GM19324 (cell line): ENCODE measurements at regions not wholly inside any gene's neighbourhood (a gene's known extent, or its start where the extent isn't known, plus 50 kb on each side); places are given as distances from the start of the nearest gene placed in this dataset.

ENCODE experiments used
- ATAC-seq: cut with Tn5 transposase; IDR thresholded peaks from one replicate; pipeline ENCODE4 v1.9.1; 2021; ENCODE audit warnings: mild to moderate bottlenecking, moderate library complexity; ENCODE audit not compliant: unreplicated experiment, low FRiP score

- no peak for ATAC-seq
Measured at GRCh38 chr6:25035512-25036435, 100.0 kb upstream of the RIPOR2 start.

GRCh38 chr6:25036461-25036860, 100.7 kb upstream of the RIPOR2 start:
- no peak for ATAC-seq

GRCh38 chr6:25038300-25038699, 102.5 kb upstream of the RIPOR2 start:
- ATAC-seq = no peak

GRCh38 chr6:25038999-25039398, 103.2 kb upstream of the RIPOR2 start:
- no peak for ATAC-seq

GRCh38 chr6:25041485-25042035, 105.8 kb upstream of the RIPOR2 start:
- peak; percentile 22 for ATAC-seq

GRCh38 chr6:25042036-25042521, 106.3 kb upstream of the RIPOR2 start:
- ATAC-seq = peak; percentile 61

- ATAC-seq = peak; percentile 22
Measured at GRCh38 chr6:25042536-25042935, 106.8 kb upstream of the RIPOR2 start.

GRCh38 chr6:25042984-25043725, 107.4 kb upstream of the RIPOR2 start:
- ATAC-seq = no peak

- ATAC-seq = no peak
Measured at GRCh38 chr6:25043892-25044291, 108.1 kb upstream of the RIPOR2 start.

- no peak for ATAC-seq
Measured at GRCh38 chr6:25046942-25047341, 111.2 kb upstream of the RIPOR2 start.

- no peak for ATAC-seq
Measured at GRCh38 chr6:25050356-25050755, 114.6 kb upstream of the RIPOR2 start.

- ATAC-seq = no peak
Measured at GRCh38 chr6:25051083-25051482, 115.3 kb upstream of the RIPOR2 start.

GRCh38 chr6:25052181-25052580, 116.4 kb upstream of the RIPOR2 start:
- no peak for ATAC-seq

- ATAC-seq = peak; percentile 65
Measured at GRCh38 chr6:25053875-25054371, 118.2 kb upstream of the RIPOR2 start.

- no peak for ATAC-seq
Measured at GRCh38 chr6:25054469-25054868, 118.7 kb upstream of the RIPOR2 start.

- peak; percentile 62 for ATAC-seq
Measured at GRCh38 chr6:25056130-25056529, 120.4 kb upstream of the RIPOR2 start.

- ATAC-seq = no peak
Measured at GRCh38 chr6:25057111-25057905, 121.5 kb upstream of the RIPOR2 start.

GRCh38 chr6:25058441-25058840, 122.7 kb upstream of the RIPOR2 start:
- no peak for ATAC-seq

- ATAC-seq = no peak
Measured at GRCh38 chr6:25058941-25059340, 123.2 kb upstream of the RIPOR2 start.

GRCh38 chr6:25060522-25060921, 124.8 kb upstream of the RIPOR2 start:
- ATAC-seq = no peak
